LNCAP (cell line): ENCODE measurements at regions not wholly inside any gene's neighbourhood (a gene's known extent, or its start where the extent isn't known, plus 50 kb on each side); places are given as distances from the start of the nearest gene placed in this dataset.

Experiments
- TF ChIP-seq, protein P1 (sequence below): fragments of 450-650 bp; IDR thresholded peaks from 2 replicates; pipeline ENCODE4 v1.5.1; 2017; ENCODE audit warnings: mild to moderate bottlenecking

DNA sequence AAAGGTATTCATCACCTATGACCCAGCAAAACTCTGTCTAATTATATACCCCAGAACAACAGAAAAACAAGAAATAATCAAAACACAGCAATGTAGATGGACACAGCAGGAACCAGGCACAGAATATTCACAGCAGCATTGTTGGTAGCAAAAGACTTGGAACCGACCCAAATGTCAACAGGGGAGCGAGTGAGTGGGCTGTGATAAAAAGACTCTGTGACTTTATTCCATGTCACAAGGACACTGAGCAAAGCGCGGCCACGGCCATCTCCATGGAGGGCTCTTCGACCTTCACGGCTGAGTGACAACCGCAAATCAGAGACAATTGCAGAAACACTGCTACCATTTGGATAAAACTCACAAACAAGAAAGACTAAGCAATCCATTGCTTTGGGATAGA lies 1373.1 kb downstream of the TBC1D22A start:
- TF ChIP-seq, protein P1, sequence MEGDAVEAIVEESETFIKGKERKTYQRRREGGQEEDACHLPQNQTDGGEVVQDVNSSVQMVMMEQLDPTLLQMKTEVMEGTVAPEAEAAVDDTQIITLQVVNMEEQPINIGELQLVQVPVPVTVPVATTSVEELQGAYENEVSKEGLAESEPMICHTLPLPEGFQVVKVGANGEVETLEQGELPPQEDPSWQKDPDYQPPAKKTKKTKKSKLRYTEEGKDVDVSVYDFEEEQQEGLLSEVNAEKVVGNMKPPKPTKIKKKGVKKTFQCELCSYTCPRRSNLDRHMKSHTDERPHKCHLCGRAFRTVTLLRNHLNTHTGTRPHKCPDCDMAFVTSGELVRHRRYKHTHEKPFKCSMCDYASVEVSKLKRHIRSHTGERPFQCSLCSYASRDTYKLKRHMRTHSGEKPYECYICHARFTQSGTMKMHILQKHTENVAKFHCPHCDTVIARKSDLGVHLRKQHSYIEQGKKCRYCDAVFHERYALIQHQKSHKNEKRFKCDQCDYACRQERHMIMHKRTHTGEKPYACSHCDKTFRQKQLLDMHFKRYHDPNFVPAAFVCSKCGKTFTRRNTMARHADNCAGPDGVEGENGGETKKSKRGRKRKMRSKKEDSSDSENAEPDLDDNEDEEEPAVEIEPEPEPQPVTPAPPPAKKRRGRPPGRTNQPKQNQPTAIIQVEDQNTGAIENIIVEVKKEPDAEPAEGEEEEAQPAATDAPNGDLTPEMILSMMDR = no peak

DNA sequence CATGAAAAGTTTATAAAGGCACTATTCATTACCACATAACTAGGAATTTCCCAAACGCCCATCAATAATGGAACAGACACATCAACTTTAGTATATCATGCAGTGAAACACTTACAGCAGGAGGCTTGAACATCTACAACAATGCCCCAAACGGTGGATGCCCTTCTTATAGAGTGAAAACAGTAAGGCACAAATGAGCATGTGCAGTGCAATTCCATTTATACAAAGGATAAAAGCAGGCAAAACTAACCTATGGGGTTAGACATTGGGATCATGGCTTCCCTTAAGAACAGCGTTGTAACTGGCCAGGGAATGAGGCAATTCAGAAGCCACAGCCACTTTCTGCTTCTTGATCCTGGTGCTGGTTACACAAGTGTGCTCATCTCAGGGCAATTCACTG lies 1363.0 kb downstream of the TBC1D22A start:
- TF ChIP-seq, protein P1 = no peak

DNA sequence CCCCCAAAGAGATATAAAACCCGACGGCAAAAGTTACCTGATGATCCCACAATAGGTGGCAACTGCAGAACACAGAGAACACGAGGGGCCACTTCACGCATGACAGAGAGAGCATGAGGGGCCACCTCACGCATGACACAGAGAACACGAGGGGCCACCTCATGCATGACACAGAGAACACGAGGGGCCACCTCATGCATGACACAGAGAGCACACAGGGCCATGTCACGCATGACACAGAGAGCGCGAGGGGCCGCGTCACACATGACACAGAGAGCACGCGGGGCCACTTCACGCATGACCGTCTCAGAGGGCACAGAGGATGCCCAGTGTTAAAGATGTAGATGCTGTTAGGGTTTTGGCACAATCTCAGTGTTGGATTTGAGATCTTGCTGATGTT lies 1359.5 kb downstream of the TBC1D22A start:
- TF ChIP-seq, protein P1 = no peak

DNA sequence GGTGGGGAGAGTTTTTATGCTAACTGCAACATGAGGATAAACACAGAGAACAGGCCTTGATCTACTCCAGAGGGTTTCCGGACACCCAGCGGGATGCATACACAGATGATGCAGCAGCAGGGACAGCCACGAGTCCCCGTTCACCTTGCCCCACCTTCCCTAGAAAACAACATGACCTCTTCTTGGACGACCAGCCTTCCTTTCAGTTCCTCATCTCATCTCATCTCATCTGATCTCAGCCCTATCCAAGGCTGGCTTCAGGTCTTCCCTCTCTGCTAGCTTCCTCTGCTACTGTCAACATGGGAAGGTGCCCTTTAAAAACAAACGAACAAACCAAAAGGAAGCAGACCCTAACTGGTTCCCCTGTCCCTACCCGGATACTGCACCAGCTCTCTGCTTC lies 1356.2 kb downstream of the TBC1D22A start:
- TF ChIP-seq, protein P1 = no peak

DNA sequence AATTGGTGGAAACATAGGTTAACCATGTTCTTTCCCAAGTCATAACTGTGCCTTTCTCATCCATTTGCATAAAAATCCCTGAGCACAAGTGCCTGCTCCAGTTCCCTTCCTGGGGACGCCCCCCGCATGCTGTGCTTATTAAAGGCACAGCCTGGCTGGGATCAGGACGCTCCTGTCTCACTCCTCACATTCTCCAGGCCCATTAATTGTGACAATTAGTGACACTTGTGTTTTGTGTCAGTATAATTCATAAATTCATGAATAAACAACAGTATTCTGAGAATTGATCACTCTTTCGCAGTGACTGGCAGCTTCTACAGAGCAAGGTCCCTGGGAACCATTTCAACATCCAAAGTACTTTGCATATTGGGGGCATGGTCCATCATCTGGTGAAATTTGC lies 1354.4 kb downstream of the TBC1D22A start:
- TF ChIP-seq, protein P1 = no peak

DNA sequence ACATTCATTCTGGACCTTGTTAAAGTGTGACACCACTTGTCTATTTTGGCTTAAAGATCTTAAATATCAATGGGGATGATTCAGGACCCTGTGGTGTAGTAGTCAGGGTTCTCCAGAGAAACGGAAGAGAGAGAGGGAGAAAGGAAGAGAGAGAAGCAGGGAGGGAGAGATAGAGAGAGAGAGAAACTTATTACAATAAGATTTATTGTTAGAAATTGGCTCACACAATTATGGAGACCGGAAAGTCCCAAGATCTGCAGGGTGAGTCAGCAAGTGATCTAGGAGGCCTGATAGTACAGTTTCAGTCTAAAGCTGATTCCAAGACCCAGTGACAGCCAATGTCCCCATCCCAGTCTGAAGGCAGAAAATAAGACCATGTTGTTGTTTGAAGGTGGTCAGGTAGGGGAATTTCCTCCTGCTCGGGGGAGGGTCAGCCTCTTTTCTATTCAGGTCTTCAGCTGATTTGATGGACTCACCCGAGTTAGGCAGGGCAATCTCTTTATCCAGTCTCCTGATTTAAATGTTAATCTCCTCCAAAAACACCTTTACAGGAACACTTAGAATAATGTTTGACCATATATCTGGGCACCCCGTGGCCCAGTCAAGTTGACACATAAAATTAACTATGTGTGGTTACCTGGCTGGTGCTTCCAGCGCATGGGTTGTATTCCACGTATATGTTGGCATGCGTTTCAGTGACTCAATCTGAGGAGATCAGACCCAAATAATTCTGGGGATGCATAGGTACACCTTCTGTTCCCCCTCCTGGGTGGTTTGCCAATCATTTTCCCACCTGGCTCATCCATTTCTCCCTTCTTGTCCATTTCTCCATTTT lies 1350.5 kb downstream of the TBC1D22A start:
- TF ChIP-seq, protein P1 = no peak

DNA sequence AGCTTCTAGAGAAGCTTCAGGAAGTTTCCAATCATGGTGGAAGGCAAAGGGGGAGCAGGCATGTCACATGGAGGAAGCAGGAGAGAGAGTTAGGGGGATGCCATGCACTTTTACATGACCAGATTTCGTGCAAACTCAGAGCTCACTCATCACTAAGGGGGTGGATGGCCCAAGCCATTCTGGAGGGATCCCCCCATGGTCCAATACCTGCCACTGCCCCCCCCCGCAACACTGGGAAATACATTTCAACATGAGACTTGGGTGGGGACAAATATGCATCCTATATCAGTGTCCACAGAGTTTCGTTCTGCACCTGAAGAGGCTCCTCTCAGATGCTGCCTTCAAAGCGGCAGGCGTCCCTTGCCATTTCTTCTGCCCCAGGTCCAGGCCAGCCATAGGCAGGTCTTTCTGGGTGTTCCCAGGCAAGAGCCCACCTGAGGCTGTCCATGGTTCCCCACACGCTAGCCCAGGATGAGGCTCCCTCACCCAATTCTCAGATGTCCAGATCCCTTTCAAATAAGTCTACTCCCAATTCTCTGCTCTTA lies 1344.3 kb downstream of the TBC1D22A start:
- TF ChIP-seq, protein P1 = no peak
